HK-2 (cell line): ENCODE measurements at regions not wholly inside any gene's neighbourhood (a gene's known extent, or its start where the extent isn't known, plus 50 kb on each side); places are given as distances from the start of the nearest gene placed in this dataset.

Experiments
- DNase-seq: peaks from one replicate; pipeline ENCODE4 v3.0.0-alpha.2; 2018; ENCODE audit not compliant: unreplicated experiment

DNA sequence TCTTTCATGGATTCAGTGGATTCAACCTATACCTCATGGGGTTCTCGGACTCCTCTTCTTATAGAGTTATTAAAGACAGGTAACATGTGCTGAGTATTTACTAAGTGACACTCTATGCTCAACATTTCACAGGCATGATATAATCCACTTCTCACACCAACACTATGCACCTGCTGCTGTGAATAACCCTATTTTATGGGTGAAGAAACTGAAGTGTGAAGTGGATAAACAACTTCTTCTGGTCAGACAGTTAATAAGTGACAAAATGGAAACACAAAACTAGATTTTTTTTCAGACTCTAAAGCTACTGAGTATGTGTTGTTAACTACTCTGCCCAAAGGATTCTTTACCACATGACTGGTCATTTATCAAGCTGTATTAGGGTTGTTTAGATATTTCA lies 403.5 kb downstream of the DIPK2A start:
- no peak for DNase-seq

DNA sequence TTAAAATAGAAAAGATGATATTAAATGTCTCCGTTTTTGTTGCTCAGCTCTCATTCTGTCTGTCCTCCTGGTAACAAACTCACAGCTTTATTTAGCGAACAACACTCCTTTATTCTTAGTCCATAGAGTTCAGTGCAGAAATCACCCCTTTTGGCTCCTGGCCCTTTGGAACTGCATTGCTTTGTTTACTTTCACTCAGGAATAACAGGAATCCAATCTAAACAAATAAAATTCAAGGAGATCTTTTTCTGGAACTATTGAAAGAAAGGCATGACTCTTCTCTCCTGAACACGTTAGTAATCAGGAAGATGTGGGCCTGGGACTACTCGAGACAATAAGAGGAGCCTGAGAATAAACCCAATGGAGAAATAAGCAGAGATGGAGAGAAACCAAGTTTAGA lies 409.2 kb downstream of the DIPK2A start:
- DNase-seq: no peak

DNA sequence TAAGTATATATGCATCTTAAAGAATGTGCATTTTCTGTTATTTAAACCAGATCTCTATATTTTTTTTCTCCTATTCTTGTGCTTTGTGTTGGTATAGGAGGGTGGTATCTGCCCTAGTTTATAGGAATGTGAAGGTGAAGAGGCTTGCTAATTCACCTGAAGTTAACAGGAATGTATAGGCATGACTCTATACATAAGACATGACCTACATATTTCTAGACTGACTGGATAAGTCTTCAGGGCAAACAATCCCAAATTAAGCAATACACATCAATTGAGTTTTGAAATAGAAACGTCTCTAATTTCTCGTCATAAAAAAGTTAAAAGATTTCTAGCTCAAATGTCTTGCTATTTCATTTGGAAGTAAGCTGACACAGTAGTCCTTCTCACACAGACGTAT lies 410.0 kb downstream of the DIPK2A start:
- DNase-seq: no peak

DNA sequence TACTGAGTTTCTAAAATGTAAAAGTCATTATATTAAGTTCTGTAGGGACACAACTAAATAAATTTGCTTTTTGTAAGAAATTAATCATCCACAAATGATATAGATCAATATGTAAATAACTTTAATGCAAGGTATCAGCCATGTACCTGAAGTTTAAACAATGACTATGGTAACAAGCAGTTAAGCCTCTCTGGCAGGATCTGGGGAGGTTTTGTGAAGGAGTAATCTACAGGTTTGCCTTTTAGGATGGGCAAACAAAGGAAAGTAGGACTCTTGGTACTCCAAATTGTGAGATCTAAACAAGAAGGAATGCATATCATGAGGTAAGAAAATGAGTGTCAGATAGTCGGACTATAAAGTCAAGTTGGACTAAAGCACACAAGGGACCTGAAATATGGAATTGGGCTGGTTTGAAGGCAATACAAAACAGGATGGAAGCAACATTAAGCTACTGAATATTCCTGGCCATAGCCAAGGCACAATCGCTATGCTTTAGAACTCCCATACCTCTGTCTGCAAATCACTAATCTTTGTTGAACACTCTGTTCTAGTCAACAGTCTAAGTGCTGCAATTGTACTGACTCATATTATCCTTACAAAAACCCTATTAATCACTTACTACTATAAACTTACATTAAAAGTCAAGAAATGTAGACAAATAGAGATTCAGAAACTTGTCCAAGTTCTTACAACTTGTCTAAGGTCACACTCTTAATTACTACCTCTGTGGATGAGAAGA lies 412.8 kb downstream of the DIPK2A start:
- DNase-seq: no peak

DNA sequence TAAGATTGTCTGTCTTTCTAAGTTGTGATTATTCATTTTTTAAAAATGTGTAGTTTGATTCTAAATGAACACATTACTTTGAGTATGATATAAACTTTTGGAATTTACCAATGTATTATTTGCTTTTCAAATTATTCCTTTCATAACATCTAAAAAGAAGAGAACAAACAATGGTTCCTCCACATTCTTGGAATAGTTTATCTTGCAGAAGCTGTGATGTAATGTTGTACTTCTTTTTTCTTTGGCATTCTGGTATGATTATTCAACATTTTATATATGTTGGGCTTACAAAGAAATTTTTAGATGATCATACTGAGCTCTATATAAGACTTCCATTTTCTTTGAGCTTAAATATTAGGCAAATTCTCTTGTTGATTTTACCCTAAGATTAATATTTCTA lies 419.2 kb downstream of the DIPK2A start:
- no peak for DNase-seq

DNA sequence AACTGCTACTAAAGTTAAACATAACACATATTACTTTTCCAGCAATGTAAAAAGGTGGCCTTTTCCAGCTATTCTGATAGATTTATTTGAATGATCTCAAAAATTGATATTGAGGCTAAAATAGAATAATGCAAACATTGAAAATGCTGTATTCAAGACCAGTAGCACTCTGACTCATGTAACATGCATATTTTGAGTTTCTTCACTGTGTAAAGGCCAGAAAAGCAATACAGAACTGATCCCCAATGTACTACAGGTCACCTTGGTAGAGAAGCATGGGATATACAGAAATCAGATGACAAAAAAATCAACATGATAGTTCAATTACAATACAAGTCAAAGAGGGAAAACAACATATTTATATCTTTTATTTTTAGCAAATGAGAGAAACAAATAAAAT lies 419.6 kb downstream of the DIPK2A start:
- no peak for DNase-seq

DNA sequence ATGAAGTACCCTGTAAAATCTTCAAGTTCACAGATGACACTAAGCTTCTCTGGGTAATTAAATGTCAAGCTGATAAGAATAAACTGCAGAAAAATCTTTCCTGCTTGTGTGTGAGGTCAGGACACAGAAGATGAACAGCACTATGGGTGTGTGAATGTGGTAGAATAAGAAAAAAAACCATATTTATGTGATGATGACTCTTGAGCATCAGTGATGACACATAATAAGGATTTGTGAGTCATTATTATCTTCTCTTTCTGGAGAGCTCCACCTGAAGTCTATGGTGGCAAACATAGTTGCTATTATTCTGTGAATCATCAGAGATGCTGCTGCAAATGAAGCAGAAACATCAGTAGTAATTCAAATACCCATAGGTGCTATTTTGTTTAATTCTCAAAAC lies 422.4 kb downstream of the DIPK2A start:
- no peak for DNase-seq

DNA sequence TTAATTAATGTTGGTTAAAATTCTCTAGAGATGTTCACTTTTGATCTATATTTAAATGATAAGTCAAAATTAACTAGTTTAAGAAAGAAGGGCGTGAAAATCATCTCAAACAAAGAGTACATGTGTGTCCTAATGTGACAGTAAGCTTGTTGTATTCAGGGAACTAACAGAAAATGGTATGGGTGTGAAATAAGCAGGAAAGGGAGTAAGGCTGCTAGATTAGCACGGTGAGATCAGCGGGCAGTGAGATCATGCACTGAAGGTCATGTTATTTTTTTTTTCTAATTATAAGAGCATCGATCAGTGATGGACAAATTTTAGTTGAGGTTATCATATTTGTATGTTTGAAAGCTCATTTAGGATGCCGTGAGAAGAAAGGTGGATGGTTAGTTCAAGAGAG lies 430.8 kb downstream of the DIPK2A start:
- no peak for DNase-seq

DNA sequence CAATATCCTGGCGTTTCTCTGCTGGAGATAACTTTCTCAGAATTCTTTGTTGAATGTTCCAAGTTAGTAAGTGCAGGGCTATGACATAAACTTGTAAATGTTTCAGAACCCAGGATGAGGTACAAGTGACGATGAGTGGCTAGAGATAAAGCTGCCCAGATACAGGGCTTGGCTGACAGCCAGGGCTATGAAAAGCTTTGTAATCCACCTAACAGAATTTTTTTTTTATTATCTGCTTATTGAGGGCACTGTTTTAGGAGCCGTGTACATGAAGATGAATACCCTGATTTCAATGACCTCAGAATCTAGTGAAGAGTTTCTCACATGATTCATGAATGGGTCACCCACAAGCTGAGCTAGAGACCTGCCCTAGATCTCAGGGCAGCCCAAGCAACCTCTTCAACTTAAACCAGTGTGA lies 431.4 kb downstream of the DIPK2A start:
- DNase-seq: no peak

DNA sequence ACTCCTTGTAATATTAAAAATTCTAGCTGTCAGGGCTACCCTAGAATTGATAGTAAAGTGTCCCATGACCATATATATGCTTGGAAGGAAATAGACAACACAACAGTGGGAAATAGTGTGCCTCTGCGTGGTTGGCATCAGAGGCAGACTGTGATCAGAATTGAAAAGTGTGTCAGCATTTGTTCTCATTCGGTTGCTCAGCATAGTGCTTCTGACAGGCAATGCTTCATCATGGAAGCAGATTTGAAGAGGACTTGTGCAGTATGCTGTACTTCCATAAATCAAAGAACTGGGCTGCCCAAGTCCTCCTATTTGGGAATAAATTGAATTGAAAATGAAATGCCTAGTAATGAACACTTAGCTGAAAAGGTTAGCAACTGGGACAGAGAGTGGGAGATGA lies 435.7 kb downstream of the DIPK2A start:
- no peak for DNase-seq

DNA sequence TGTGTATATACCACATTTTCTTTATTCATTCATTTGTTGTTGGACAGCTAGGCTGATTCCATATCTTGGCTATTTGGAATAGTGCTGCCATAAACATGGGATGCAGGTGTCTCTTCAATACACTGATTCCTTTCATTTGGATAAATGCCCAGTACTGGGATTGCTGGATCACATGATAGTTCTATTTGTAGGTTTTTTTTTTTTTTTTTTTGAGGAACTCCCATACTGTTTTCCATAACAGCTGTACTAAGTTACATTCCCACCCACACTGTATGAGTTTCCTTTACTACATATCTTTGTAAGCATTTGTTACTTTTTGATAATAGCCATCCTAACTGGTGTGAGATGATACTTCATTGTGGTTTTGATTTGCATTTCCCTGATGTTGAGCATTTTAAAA lies 437.7 kb downstream of the DIPK2A start:
- DNase-seq: no peak

DNA sequence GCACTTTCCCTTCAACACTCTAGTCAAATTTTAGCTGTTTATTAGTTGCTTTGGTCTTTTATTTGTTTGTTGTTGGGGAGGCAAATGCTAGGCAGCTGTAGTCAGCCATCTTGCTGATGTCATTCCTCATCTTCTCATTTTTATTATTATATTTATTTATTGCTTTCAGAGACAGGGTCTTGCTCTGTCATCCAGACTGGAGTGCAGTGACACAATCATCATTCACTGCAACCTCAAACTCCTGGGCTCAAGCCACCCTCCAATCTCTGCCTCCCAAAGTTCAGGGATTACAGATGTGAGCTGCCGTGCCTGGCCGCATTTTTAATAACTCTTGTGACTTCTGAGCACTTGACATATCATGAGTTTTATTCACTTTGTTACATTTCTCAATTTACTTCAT lies 441.4 kb downstream of the DIPK2A start:
- DNase-seq: no peak

DNA sequence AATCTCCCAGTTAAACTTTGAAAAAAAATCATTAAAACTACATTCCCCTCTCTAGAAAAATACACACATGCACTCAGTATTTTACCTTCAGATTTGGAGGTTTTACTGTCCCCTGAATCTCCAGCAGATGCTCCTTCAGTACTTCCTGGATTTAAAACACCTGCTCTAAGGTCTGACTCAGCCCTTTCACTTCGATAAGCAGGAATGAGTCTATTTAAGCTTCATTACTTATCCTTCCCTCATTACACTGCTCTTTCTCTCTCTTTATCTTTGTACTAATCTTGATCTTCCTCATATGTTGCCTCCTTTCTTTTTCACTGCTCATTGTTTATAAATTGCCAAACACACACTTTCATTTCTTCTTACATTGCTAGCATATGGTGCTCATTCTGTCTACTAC lies 443.9 kb downstream of the DIPK2A start:
- no peak for DNase-seq

DNA sequence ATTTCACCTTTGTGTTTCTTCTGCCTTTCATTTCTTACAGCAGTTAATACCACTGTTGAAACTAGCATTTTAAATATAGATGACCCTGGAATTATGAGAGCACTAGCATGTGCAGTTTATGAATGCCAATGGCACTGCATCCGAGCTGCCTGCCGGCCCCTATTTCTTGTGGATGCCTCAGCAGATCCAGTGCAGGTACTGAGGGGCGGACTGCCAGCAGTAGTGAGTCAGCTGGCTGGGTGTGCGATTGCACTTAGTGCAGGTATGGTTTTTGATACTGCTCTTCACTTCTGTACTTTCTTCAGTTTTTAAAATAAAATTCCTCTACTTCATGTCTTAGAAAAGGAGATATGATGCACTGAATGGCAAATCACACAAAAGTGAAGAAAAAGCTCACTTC lies 453.0 kb downstream of the DIPK2A start:
- DNase-seq: no peak

DNA sequence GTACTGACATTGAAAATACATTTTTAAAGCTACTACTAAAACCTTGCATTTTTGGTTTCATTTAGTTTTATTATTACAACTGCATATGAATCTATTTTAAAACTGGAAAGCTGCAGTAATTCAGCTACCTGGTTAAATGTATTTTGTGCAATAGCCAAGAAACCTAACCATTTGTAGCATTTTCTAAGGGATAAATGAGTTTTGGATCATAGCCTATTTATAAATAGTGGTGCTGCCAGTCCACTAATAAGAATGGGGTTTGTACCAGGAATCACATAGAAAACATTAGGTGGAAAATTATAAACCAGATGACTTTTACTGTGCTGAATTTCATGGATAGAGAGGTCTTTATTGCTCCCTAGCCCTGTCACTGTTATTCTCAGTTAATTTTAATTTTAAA lies 454.7 kb downstream of the DIPK2A start:
- no peak for DNase-seq

DNA sequence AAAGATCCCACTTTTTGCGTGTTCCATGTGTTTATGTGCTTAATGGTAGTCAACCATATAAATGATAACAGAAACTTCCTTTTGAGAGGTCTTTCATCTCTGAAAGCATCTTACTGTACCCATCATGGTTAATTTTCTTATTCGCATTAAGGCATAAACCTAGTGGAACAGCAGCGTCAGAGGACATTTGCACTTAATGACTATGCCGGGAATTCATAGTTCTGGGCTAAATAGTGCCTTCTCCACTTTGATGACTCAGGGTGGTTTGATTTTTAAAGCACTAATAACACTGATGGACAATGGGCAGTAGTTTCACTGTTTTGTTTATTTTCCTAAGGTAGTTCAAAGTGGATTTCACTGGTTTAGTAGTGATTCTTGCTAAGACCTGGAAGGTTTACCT lies 455.3 kb downstream of the DIPK2A start:
- DNase-seq: no peak

DNA sequence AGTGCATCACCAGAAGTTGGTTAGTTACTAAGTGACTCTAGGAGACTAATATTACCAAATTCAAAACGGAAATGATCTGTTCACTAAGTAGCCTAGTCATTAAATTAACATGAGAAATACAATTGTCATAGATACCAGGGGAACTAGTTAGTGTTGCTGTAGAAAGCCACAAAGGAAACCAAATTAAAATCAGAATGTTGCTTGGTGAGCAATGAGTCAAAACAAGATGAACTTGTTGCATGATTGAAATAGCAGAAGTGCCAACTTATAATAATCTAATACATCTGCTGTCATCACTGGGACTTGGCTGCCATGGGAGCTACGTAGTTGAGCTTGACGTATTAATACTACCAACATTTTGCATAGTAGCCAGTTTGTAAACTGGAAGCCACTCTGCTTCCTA lies 458.1 kb downstream of the DIPK2A start:
- DNase-seq: no peak

DNA sequence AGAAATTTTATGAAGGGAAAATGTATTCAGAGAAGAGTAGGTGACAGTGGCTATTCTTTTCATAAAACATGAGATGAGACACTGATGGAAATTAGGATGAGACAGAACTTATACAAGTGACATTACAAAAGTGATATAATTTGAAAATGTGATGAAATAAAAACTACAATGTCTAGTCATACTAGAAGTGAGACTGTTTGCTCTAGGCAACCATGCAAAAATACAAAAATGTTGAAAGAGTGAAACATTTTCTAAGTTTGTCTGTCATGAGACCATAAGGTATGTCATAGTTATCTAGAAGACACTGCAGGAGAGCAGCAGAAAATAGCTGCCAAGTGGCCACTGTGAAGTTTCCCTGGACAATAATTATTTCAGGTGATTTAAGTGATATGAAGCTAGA lies 459.5 kb downstream of the DIPK2A start:
- DNase-seq: no peak

DNA sequence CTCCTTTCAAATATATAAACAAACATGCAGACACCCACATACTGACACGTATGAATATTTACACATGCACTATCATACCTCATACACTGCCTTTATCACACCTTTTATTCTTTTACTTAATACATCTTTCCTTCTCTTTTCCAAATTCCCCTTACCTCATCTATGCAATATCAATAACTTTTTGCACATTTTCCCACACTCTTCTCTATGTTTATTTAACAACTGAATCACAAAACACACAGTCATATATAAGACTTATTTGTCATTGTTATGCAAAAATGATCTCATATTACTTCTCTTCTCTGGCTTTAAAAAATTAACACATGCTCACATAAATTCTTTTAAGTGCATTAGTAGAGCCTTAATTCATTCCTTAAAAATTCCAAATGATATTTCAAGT lies 461.4 kb downstream of the DIPK2A start:
- no peak for DNase-seq

DNA sequence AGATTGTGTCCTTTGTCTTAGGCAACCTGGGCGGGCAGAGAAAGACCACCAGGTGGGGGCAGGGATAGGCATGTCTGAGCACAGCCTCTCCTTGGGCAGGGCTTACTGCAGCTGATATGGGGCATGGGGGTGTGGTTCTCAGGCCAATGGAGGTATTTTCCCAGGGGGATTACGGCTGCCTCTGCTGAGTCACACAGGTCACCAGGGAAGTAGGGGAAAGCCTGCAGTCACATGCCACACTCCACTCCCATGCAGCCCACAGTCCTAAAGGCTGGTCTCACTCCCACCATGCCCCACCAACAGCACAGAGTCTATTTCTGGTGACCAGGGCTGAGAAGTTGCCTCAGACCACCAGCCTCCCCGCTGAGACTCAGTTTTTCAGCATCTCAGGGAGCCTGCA lies 466.4 kb downstream of the DIPK2A start:
- DNase-seq: no peak

DNA sequence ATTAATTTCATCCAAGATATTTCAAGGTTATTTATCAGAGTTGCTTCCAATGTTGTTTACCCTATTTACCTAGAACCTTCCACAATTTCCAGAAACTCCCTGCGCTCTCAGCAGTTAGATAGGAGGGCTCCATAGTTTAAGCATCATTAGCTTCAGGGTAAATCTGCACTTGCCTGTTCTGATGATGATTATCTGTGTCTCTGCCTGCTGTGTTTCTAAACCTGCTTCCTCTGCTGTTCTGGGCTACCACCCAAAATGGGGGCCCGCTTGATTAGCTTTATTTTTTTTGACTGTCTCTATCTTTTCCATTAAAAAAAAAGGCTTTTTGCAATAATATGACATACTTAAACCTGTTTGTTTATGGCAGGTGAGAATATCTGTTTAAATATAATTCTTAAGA lies 472.4 kb downstream of the DIPK2A start:
- DNase-seq: no peak

DNA sequence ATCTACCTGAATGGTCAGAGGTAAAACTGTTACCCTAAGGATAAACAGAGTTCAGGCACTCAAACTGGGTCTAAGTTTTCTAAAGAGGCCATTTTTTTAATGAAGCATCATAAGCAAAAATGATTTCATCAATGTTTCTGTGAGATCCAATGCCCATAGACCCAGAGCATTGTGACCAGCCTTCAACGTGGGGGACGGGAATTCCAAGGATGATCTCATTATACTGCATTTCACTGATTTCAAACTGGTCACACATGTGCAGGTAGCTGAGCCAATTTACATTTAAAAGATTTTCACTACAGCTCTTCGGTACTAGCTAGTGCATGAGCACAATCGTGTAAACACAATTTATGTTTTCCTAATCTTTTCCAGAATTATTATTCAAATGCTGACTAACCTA lies 472.9 kb downstream of the DIPK2A start:
- DNase-seq: no peak

DNA sequence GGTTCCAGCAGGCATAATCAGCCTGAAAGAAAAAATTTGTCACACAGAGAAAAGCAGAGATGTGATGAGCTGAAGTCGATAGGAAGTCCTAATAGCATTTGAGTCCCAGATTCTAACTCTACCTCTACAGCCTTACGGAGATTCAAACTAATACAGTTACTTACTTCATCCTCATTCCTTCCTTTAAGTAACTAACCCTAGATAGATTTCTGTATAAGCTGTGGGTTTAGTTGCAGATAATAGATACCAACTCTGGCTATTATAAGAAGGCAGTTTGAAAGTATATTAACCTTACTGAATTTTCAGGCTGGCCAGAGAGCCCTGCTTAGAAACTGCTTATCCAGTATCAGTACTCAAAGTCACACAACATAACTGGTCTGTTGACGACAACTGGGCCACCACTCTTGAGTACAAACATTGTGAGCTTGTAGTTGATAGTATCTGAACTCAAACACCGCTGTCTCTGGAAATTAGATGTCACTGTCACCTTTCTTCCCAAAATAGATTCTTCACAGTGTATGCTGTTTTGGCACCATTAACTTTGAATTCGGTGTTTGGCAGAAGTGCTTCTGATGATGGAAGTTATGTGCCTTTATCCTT lies 484.3 kb downstream of the DIPK2A start:
- DNase-seq: no peak

DNA sequence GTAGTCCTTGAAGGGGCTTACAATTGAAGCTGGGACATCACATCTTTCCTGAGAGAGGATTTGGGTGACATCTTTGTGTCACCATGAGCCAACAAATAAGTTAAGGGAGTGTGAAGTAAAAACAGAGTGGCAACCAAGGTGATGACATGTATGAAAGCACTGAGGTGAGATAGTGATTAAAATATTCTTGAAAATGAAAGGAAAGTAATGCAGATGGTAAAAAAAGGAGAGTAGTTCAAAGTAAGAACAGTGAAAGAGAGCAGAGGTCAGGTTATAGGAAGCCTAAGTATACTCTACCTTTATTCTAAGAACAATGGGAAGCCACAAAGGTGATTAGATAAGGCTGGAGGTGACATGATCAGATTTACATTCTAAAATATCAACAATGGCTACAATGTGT lies 486.1 kb downstream of the DIPK2A start:
- no peak for DNase-seq
